Inflammatory macrophage treated with lipopolysaccharide for 1 hour (primary cell): ENCODE measurements at regions not wholly inside any gene's neighbourhood (a gene's known extent, or its start where the extent isn't known, plus 50 kb on each side); places are given as distances from the start of the nearest gene placed in this dataset.
"Not testable (repeated sequence)": the region's sequence is repeated elsewhere in the genome, so short reads cannot be mapped to it uniquely, and the experiment has no call there.

Experiments used
- DNase-seq, 2 donors: peaks; one replicate each; pipeline ENCODE4 v3.0.0-alpha.2; 2020 to 2022

DNA sequence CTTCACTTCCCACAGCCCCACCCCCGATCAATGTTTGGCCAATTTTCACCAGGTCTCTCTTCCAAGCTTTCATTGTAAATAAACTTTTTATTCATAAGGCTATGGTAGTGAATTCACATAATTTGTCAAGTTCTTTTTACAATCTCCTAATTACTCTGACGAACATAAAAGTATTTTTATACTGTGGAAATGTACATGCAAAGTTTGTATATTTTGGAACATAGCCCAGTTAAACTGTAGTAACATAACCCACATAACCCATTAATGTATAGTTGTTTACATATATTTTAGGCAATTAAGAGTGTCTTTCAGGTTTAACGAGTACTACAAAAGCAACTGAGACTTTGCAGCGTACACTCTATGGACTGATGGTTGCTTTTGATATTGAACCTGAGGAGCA, 228.3 kb upstream of the ERBB4 start:
- no peak for DNase-seq

DNA sequence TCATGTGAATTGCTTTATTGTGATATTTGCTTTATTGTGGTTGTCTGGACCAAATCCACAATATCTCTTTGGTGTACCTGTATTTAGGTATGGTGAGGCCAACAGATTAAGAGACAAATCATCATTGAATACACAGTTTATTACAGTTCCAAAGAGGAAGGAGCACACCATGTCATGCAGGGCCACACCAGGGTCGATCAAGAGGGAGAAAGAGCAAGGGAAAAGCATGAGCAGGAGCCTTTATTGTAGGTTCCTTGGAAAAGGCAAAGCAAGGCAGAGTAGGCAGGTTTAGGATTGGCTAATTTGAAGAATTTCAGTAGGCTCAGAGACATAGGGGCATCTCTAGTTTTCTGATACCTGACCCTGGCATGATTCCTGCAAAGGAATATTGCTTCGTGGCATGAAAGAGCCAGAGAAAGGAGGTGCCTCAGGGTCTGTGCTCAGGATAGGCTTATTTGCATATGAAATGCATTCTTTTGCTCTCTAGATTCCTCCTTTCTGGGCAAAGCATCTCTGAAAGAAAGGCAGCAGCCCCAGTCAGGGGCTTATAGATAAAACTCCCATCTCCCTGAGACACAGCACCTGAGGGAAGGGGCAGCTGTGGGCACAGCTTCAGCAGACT, 214.2 kb upstream of the ERBB4 start:
- DNase-seq, result no peak

GRCh38 chr2:212745359-212745758, 206.8 kb upstream of the ERBB4 start:
- no peak for DNase-seq

GRCh38 chr2:212737392-212738172, 199.0 kb upstream of the ERBB4 start:
- no peak for DNase-seq

DNA sequence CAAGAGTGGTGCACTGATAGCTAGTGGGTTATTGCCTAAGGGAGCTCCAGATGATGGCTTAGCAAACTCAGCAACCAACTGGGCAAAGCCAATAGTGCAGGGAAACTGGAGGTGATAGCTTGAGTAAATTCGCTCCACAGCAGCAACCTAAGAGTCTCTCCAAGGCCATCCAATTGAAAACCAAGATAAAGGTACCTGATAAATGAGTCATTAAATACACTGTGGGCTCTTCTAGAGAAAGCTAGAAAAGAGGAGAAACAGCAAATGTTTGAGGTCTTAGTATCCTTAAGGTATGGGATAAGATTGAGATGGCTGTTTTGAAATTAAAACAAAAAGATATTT, 197.8 kb upstream of the ERBB4 start:
- DNase-seq, result no peak

- no peak for DNase-seq
Observed at GRCh38 chr2:212733273-212733672, 194.7 kb upstream of the ERBB4 start.

DNA sequence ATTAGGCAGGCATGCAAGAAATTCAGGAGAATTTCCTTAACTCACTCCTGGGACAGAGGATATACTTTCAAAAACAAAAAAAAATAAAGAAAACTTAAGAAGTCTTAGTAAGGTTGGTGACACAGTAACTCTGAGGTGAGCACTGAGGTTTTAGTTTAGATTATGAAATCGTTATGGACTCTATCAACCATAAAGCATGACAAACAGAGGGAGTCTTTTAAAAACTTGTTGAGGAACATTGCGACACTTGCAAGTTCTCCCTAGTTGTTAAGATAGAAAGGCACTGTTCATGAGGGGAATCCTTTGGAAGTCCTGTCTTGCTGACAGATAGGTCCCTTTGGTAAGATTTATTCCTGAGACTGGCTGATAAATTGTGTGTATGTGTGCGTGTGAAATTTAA, 194.3 kb upstream of the ERBB4 start:
- DNase-seq, result no peak

- DNase-seq, result no peak
Observed at GRCh38 chr2:212730994-212731393, 192.4 kb upstream of the ERBB4 start.

- no peak for DNase-seq
Observed at GRCh38 chr2:212728717-212729116, 190.1 kb upstream of the ERBB4 start.

GRCh38 chr2:212727751-212728150, 189.1 kb upstream of the ERBB4 start:
- DNase-seq, result no peak

DNA sequence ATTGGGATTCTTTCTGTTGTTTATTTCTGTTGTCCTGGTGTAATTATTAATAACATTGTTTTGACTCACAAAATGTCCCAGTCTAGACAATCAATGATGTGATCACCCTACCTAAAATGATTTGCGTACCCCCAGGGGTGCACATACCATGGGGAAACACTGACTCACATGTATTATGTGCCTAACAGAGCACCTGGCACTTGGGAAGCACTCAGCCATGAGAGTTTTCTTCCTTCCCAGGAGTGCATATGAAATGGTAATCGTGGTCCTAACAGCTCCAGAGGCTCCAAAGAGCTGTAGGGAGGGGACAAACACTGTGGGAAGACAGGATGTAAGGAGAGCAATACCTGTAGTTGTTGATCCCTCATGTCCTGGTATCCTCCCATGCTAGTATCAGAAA, 187.8 kb upstream of the ERBB4 start:
- DNase-seq, result no peak

DNA sequence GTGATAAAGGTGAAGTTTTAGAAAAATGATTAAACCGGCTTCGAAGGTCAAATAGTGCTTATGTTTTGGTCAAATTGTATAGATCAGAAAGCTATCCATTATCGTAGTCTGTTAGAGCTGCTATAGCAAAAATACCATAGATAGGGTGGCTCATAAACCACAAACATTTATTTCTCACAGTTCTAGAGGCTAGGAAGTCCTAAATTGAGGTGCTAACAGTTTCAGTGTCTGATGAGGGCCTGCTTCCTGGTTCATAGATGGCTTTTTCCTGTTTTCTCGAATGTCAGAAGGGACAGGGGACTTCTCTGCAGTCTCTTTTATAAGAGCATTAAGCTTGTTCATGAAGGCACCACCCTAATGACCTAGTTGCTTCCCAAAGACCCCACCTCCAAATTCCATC, 186.6 kb upstream of the ERBB4 start:
- no peak for DNase-seq

- DNase-seq, result no peak
Observed at GRCh38 chr2:212723226-212723625, 184.6 kb upstream of the ERBB4 start.

DNA sequence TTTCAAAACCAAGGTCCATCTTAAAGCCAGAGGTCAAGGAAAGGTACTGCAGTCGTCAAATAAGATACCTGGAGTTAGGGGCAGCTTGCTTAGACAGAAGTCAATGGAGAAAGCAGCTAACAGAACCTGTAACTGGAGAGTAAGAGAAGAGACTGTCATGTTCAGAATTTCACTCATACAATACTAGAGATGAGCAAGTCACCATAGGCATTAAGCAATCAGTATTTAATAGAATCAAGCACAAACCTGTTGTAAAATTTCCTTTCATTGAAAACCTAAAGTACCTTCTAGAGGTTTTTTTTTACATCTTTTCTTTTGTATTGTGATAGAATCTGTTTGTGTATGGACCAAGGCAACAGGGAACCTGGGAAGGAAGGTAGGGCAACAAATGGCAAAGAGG, 183.4 kb upstream of the ERBB4 start:
- DNase-seq, result no peak

DNA sequence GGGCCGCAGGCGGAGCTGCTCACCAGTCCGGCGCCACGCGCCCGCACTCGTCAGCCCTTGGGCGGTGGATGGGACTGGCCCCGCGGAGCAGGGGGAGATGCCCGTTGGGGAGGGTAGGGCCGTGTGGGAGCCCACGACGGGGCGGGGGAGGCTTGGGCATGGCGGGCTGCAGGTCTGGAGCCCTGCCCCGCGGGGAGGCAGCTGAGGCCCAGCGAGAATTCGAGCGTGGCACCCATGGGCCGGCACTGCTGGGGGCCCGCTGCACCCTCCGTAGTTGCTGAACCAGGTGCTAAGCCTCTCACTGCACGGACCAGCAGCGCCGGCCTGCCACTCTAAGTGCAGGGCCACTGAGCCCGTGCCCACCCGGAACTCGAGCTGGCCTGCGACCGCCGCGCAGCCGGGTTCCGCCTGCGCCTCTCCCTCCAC, 182.4 kb upstream of the ERBB4 start:
- DNase-seq, result no peak

- not testable (repeated sequence) for DNase-seq
Observed at GRCh38 chr2:212715411-212715810, 176.8 kb upstream of the ERBB4 start.

GRCh38 chr2:212713681-212714080, 175.1 kb upstream of the ERBB4 start:
- no peak for DNase-seq

DNA sequence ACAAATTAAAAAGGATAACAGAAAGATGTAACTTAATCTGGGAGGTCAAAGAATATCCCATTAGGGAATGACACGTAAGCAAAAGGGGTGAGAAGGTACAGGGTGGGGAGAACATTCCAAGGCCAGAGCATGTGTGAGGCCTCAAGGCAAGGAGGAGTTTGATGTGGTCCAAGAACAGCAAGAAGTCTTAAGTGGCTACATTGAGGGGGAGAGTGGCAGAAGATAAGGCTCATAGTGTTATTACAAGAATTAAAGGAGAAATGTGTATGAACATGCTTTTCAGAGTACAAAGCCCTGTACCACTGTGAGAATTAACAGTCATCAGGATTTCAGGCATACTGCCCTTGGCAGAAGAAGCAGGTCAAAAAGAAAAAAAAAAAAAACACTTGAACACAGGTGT, 174.4 kb upstream of the ERBB4 start:
- no peak for DNase-seq

DNA sequence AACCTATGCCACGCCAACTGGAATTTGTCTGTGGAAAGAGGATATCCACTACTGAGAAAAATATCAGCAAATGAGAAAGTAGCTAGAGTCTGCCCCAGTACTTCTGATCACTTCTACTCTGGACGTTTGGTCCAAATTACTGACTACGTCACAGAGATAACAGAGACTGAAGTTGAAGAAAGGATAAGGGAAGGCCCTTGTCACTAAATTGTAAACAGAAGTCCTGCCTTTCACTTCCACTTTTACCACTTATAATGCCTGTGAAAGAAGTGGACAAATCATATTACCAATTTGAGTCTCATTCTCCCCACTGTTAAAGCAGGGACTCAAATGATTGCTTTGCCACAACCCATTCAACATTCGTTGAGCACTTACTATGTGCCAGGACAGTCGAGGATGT, 173.9 kb upstream of the ERBB4 start:
- DNase-seq, result no peak

DNA sequence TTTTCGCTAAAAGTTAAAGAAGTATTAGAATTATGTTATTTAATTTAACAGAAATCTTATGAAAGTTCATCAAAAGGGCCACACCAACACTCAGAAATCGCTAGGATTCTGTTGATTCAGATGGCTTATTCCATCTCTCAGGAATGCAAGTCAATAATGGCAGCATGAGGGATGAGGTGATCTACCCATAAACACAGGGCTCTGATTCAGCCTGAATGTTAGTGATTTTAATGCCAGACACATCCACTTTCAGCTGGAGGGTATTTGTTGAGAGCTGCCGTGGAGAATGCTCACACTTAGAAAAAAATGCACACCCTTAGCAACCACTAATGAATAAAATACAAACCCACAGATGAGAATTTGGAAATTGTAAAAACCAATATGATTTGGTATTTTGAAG, 173.3 kb upstream of the ERBB4 start:
- DNase-seq, result no peak

DNA sequence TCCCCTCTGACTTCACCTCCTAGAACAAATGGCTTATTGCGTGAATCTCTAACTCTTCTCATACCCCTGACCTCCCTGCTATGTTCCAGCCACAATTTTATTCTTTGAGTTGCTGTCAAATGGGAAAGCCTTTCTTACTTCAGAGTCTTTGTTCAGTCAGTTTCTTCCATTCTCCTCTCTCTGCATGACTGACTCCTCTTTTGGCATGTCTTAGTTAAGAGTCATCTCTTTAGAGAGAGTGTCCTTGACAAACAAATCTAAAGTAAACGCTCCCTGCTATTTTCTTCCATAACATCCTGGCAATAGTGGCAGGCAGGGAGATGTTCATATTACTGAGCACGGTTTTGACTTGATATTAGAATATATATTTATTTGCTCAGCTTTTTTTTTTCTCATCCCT, 170.7 kb upstream of the ERBB4 start:
- DNase-seq, result no peak

GRCh38 chr2:212708355-212708754, 169.8 kb upstream of the ERBB4 start:
- no peak for DNase-seq

DNA sequence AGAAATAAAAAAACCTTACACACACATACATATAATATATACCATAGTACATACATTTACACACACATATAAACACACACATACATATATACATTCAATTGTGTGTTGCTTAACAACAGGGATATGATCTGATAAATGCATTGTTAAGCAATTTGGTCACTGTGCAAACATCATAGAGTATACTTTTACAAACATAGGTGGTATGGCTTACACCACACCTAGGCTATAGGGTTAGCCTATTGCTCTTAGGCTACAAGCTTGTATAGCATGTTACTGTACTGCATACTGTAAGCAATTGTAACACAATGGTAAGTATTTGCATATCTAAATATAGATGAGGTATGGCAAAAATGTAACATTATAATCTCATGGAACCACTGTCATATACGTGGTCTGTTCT, 156.8 kb upstream of the ERBB4 start:
- no peak for DNase-seq

- no peak for DNase-seq
Observed at GRCh38 chr2:212694398-212694797, 155.8 kb upstream of the ERBB4 start.

- DNase-seq, result no peak
Observed at GRCh38 chr2:212692466-212692865, 153.9 kb upstream of the ERBB4 start.
